ENCODE measurements at regions not wholly inside any gene's neighbourhood (a gene's known extent, or its start where the extent isn't known, plus 50 kb on each side); places are given as distances from the start of the nearest gene placed in this dataset.

- Histone ChIP-seq H2BK15ac (ENCODE audit: low read length) (no peak overlapping the region), H3K4me1 (ENCODE audit: control insufficient read depth in 2 of 2, insufficient read depth in 1 of 2, low read depth in 1 of 2, low read length in 2 of 2) (no peaks in the 10 kb centered on the region), H2AK5ac (ENCODE audit: low read depth, low read length) (no peak overlapping the region), H3K9ac (ENCODE audit: low read depth, low read length, poor library complexity) (no peak overlapping the region), H3K79me1 (ENCODE audit: low read depth, low read length) (no peaks in the 10 kb centered on the region), H3K27me3 (ENCODE audit: control insufficient read depth in 3 of 3, insufficient read depth in 3 of 3, low read depth in 1 of 3, low read length in 3 of 3) (no peaks in the 10 kb centered on the region), H3K4ac (ENCODE audit: low read length) (no peak overlapping the region), H3K36me3 (replicated peaks in 1 of 2; ENCODE audit: control insufficient read depth in 2 of 2, insufficient read depth in 2 of 2, low read length in 2 of 2) (no peaks in the 10 kb centered on the region), H2BK5ac (ENCODE audit: low read length) (no peak overlapping the region), H3K23ac (ENCODE audit: low read depth, low read length, poor library complexity) (no peak overlapping the region), H3K18ac (ENCODE audit: low read length) (no peak overlapping the region), H3K14ac (ENCODE audit: low read length) (no peak overlapping the region), H2BK120ac (ENCODE audit: low read depth, low read length) (no peak overlapping the region), H3K4me3 (ENCODE audit: low read length in 2 of 2) (no peak overlapping the region), H3K27ac (replicated peaks; ENCODE audit: low read length) (no peak overlapping the region), H2AFZ (ENCODE audit: low read length) (no peak overlapping the region), H3K9me3 (replicated peaks in 1 of 2; ENCODE audit: control insufficient read depth in 2 of 2, insufficient read depth in 1 of 2, low read depth in 1 of 2, low read length in 2 of 2) (no peaks in the 10 kb centered on the region), H4K8ac (ENCODE audit: low read depth, low read length) (no peak overlapping the region), H4K91ac (ENCODE audit: low read depth, low read length, poor library complexity) (no peak overlapping the region), H2BK12ac (ENCODE audit: low read length) (no peak overlapping the region), H3K4me2 (ENCODE audit: insufficient read depth, low read length, poor library complexity, severe bottlenecking) (no peak overlapping the region)
- no peak for DNase-seq (ENCODE audit: low spot score)
- no CpG with 5 or more reads among the region's 2 CpGs for WGBS, 2 donors (ENCODE audit: extremely low coverage in 2 of 2, insufficient read length in 2 of 2, insufficient replicate concordance in 1 of 2)
These were observed 351.4 kb upstream of the CWC22 start for GRCh38 chr2:180358458-180358857.

- H3K27ac ChIP-seq (replicated peaks; ENCODE audit: low read length) = no peak overlapping the region
- no peak overlapping the region for H3K18ac ChIP-seq (ENCODE audit: low read length)
- no peak overlapping the region for H3K23ac ChIP-seq (ENCODE audit: low read depth, low read length, poor library complexity)
- H2BK120ac ChIP-seq (ENCODE audit: low read depth, low read length) = no peak overlapping the region
- H3K14ac ChIP-seq (ENCODE audit: low read length) = no peak overlapping the region
- H3K9me3 ChIP-seq (replicated peaks in 1 of 2; ENCODE audit: control insufficient read depth in 2 of 2, insufficient read depth in 1 of 2, low read depth in 1 of 2, low read length in 2 of 2) = no peaks in the 10 kb centered on the region
- no peak overlapping the region for H3K4me2 ChIP-seq (ENCODE audit: insufficient read depth, low read length, poor library complexity, severe bottlenecking)
- no peak overlapping the region for H2BK12ac ChIP-seq (ENCODE audit: low read length)
- H2BK5ac ChIP-seq (ENCODE audit: low read length) = no peak overlapping the region
- no peaks in the 10 kb centered on the region for H3K79me1 ChIP-seq (ENCODE audit: low read depth, low read length)
- no peaks in the 10 kb centered on the region for H3K27me3 ChIP-seq (ENCODE audit: control insufficient read depth in 3 of 3, insufficient read depth in 3 of 3, low read depth in 1 of 3, low read length in 3 of 3)
- no peak overlapping the region for H4K8ac ChIP-seq (ENCODE audit: low read depth, low read length)
- no peak for DNase-seq (ENCODE audit: low spot score)
- no peak overlapping the region for H2AK5ac ChIP-seq (ENCODE audit: low read depth, low read length)
- no peak overlapping the region for H3K9ac ChIP-seq (ENCODE audit: low read depth, low read length, poor library complexity)
- no peak overlapping the region for H2BK15ac ChIP-seq (ENCODE audit: low read length)
- H3K4me3 ChIP-seq (ENCODE audit: low read length in 2 of 2) = no peak overlapping the region
- H4K91ac ChIP-seq (ENCODE audit: low read depth, low read length, poor library complexity) = no peak overlapping the region
- no peak overlapping the region for H2AFZ ChIP-seq (ENCODE audit: low read length)
- H3K36me3 ChIP-seq (replicated peaks in 1 of 2; ENCODE audit: control insufficient read depth in 2 of 2, insufficient read depth in 2 of 2, low read length in 2 of 2) = no peaks in the 10 kb centered on the region
- H3K4ac ChIP-seq (ENCODE audit: low read length) = no peak overlapping the region
- no peaks in the 10 kb centered on the region for H3K4me1 ChIP-seq (ENCODE audit: control insufficient read depth in 2 of 2, insufficient read depth in 1 of 2, low read depth in 1 of 2, low read length in 2 of 2)
These were observed 349.6 kb upstream of the CWC22 start for GRCh38 chr2:180356676-180357075.

GRCh38 chr2:180352620-180353019 lies 345.5 kb upstream of the CWC22 start:
- Histone ChIP-seq H2BK120ac (ENCODE audit: low read depth, low read length) (no peak overlapping the region), H3K4me3 (ENCODE audit: low read length in 2 of 2) (no peak overlapping the region), H2BK5ac (ENCODE audit: low read length) (no peak overlapping the region), H3K9ac (ENCODE audit: low read depth, low read length, poor library complexity) (no peak overlapping the region), H4K8ac (ENCODE audit: low read depth, low read length) (no peak overlapping the region), H3K27me3 (ENCODE audit: control insufficient read depth in 3 of 3, insufficient read depth in 3 of 3, low read depth in 1 of 3, low read length in 3 of 3) (no peaks in the 10 kb centered on the region), H2BK12ac (ENCODE audit: low read length) (no peak overlapping the region), H2BK15ac (ENCODE audit: low read length) (no peak overlapping the region), H3K79me1 (ENCODE audit: low read depth, low read length) (no peaks in the 10 kb centered on the region), H4K91ac (ENCODE audit: low read depth, low read length, poor library complexity) (no peak overlapping the region), H2AFZ (ENCODE audit: low read length) (no peak overlapping the region), H3K18ac (ENCODE audit: low read length) (no peak overlapping the region), H3K36me3 (replicated peaks in 1 of 2; ENCODE audit: control insufficient read depth in 2 of 2, insufficient read depth in 2 of 2, low read length in 2 of 2) (no peaks in the 10 kb centered on the region), H3K4ac (ENCODE audit: low read length) (no peak overlapping the region), H3K23ac (ENCODE audit: low read depth, low read length, poor library complexity) (no peak overlapping the region), H3K4me2 (ENCODE audit: insufficient read depth, low read length, poor library complexity, severe bottlenecking) (no peak overlapping the region), H3K4me1 (ENCODE audit: control insufficient read depth in 2 of 2, insufficient read depth in 1 of 2, low read depth in 1 of 2, low read length in 2 of 2) (no peaks in the 10 kb centered on the region), H3K27ac (replicated peaks; ENCODE audit: low read length) (no peak overlapping the region), H3K9me3 (replicated peaks in 1 of 2; ENCODE audit: control insufficient read depth in 2 of 2, insufficient read depth in 1 of 2, low read depth in 1 of 2, low read length in 2 of 2) (no peaks in the 10 kb centered on the region), H2AK5ac (ENCODE audit: low read depth, low read length) (no peak overlapping the region), H3K14ac (ENCODE audit: low read length) (no peak overlapping the region)
- no CpG with 5 or more reads among the region's 1 CpG for WGBS, 2 donors (ENCODE audit: extremely low coverage in 2 of 2, insufficient read length in 2 of 2, insufficient replicate concordance in 1 of 2)
- no peak for DNase-seq (ENCODE audit: low spot score)

- H2AK5ac ChIP-seq (ENCODE audit: low read depth, low read length) = no peak overlapping the region
- no peak for DNase-seq (ENCODE audit: low spot score)
- WGBS, 2 donors (ENCODE audit: extremely low coverage in 2 of 2, insufficient read length in 2 of 2, insufficient replicate concordance in 1 of 2) = no CpG with 5 or more reads among the region's 2 CpGs
- H2BK120ac ChIP-seq (ENCODE audit: low read depth, low read length) = no peak overlapping the region
- no peak overlapping the region for H3K4ac ChIP-seq (ENCODE audit: low read length)
- no peak overlapping the region for H3K9ac ChIP-seq (ENCODE audit: low read depth, low read length, poor library complexity)
- no peaks in the 10 kb centered on the region for H3K79me1 ChIP-seq (ENCODE audit: low read depth, low read length)
- no peak overlapping the region for H3K27ac ChIP-seq (replicated peaks; ENCODE audit: low read length)
- no peak overlapping the region for H3K14ac ChIP-seq (ENCODE audit: low read length)
- H2AFZ ChIP-seq (ENCODE audit: low read length) = no peak overlapping the region
- no peaks in the 10 kb centered on the region for H3K36me3 ChIP-seq (replicated peaks in 1 of 2; ENCODE audit: control insufficient read depth in 2 of 2, insufficient read depth in 2 of 2, low read length in 2 of 2)
- no peak overlapping the region for H4K8ac ChIP-seq (ENCODE audit: low read depth, low read length)
- no peaks in the 10 kb centered on the region for H3K4me1 ChIP-seq (ENCODE audit: control insufficient read depth in 2 of 2, insufficient read depth in 1 of 2, low read depth in 1 of 2, low read length in 2 of 2)
- H3K4me3 ChIP-seq (ENCODE audit: low read length in 2 of 2) = no peak overlapping the region
- no peaks in the 10 kb centered on the region for H3K27me3 ChIP-seq (ENCODE audit: control insufficient read depth in 3 of 3, insufficient read depth in 3 of 3, low read depth in 1 of 3, low read length in 3 of 3)
- no peak overlapping the region for H3K18ac ChIP-seq (ENCODE audit: low read length)
- no peak overlapping the region for H4K91ac ChIP-seq (ENCODE audit: low read depth, low read length, poor library complexity)
- no peaks in the 10 kb centered on the region for H3K9me3 ChIP-seq (replicated peaks in 1 of 2; ENCODE audit: control insufficient read depth in 2 of 2, insufficient read depth in 1 of 2, low read depth in 1 of 2, low read length in 2 of 2)
- H3K4me2 ChIP-seq (ENCODE audit: insufficient read depth, low read length, poor library complexity, severe bottlenecking) = no peak overlapping the region
- H3K23ac ChIP-seq (ENCODE audit: low read depth, low read length, poor library complexity) = no peak overlapping the region
- H2BK5ac ChIP-seq (ENCODE audit: low read length) = no peak overlapping the region
- no peak overlapping the region for H2BK12ac ChIP-seq (ENCODE audit: low read length)
- H2BK15ac ChIP-seq (ENCODE audit: low read length) = no peak overlapping the region
These were observed 342.7 kb upstream of the CWC22 start for GRCh38 chr2:180349809-180350208.

Measured in neuronal stem cell (in vitro differentiated cells).